Ishikawa (cell line): ENCODE measurements at regions not wholly inside any gene's neighbourhood (a gene's known extent, or its start where the extent isn't known, plus 50 kb on each side); places are given as distances from the start of the nearest gene placed in this dataset.

Source experiments
- CEBPB ChIP-seq: IDR thresholded peaks from 2 replicates; pipeline ENCODE4 v1.6.1; 2012
- CREB1 ChIP-seq: IDR thresholded peaks from 2 replicates; pipeline ENCODE4 v1.6.1; 2012; ENCODE audit warnings: low read depth
- EGR1 ChIP-seq: IDR thresholded peaks from 2 replicates; pipeline ENCODE4 v1.6.1; 2012
- EP300 ChIP-seq: IDR thresholded peaks from 2 replicates; pipeline ENCODE4 v1.6.1; 2012; ENCODE audit warnings: borderline replicate concordance
- FOXM1 ChIP-seq: IDR thresholded peaks from 2 replicates; pipeline ENCODE4 v1.6.1; 2012; ENCODE audit warnings: low read depth, borderline replicate concordance
- MAX ChIP-seq: IDR thresholded peaks from 2 replicates; pipeline ENCODE4 v1.6.1; 2012
- NFIC ChIP-seq: IDR thresholded peaks from 2 replicates; pipeline ENCODE4 v1.6.1; 2012
- RAD21 ChIP-seq: IDR thresholded peaks from 2 replicates; pipeline ENCODE4 v1.6.1; 2012; ENCODE audit warnings: low read depth
- REST ChIP-seq: IDR thresholded peaks from 2 replicates; pipeline ENCODE4 v1.6.1; 2012; ENCODE audit warnings: low read depth, mild to moderate bottlenecking
- TAF1 ChIP-seq: IDR thresholded peaks from 2 replicates; pipeline ENCODE4 v1.6.1; 2012; ENCODE audit warnings: low read depth, mild to moderate bottlenecking
- TCF12 ChIP-seq: IDR thresholded peaks from 2 replicates; pipeline ENCODE4 v1.6.1; 2012; ENCODE audit warnings: low read depth
- TEAD4 ChIP-seq: IDR thresholded peaks from 2 replicates; pipeline ENCODE4 v1.6.1; 2012
- YY1 ChIP-seq: IDR thresholded peaks from 2 replicates; pipeline ENCODE4 v1.6.1; 2012; ENCODE audit warnings: low read depth
- ZBTB7A ChIP-seq: IDR thresholded peaks from 2 replicates; pipeline ENCODE4 v1.6.1; 2012; ENCODE audit warnings: low read depth
- TF ChIP-seq, protein P1 (sequence below): IDR thresholded peaks from 2 replicates; pipeline ENCODE4 v1.6.1; 2012

- TF ChIP-seq ZBTB7A (no peak), EP300 (no peak), REST (no peak), RAD21 (no peak), FOXM1 (no peak), CEBPB (no peak), TAF1 (no peak), NFIC (no peak)
- TF ChIP-seq, protein P1, sequence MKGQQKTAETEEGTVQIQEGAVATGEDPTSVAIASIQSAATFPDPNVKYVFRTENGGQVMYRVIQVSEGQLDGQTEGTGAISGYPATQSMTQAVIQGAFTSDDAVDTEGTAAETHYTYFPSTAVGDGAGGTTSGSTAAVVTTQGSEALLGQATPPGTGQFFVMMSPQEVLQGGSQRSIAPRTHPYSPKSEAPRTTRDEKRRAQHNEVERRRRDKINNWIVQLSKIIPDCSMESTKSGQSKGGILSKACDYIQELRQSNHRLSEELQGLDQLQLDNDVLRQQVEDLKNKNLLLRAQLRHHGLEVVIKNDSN = no peak
Measured at GRCh38 chr16:86712158-86713009, 134.0 kb downstream of the FOXL1 start.

DNA sequence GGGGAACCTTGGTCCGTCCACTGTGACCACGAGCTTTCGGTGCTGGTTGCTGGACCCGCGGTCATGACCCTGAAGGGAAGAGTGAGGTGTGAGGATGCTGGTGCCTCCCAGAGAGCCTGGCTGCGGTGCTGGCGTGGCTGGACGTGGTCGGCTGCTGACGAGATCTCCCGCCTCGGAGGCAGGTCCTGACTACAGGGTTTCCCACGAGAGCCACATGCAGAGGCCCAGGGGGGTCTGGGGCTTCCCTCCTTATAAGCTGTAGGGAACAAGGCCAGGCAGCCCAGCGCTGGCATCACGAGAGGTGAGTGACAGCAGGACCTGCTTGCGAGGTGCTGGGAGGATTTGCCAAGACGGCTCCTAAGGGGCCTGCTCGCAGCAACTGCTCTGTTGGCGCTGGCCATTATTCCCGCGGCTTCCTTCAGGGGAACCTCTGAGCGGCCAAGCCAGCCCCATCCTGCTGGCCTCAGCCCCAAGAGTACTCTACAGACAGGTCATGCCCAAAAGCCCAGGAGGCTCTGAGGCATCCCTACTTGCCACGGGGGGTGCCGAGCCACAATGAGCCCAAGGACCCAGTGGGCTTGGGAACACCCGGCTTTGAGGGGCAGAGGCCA is 134.8 kb downstream of the FOXL1 start:
- TF ChIP-seq RAD21 (no peak), TCF12 (no peak), MAX (no peak), ZBTB7A (no peak), FOXM1 (no peak), TEAD4 (no peak), EGR1 (no peak), NFIC (no peak), EP300 (no peak), CEBPB (no peak), CREB1 (no peak), REST (no peak), YY1 (no peak)
- TF ChIP-seq, protein P1 = no peak

GRCh38 chr16:86714166-86714565 is 135.8 kb downstream of the FOXL1 start:
- TF ChIP-seq REST = peak; percentile 64
- no peak for TF ChIP-seq CREB1

DNA sequence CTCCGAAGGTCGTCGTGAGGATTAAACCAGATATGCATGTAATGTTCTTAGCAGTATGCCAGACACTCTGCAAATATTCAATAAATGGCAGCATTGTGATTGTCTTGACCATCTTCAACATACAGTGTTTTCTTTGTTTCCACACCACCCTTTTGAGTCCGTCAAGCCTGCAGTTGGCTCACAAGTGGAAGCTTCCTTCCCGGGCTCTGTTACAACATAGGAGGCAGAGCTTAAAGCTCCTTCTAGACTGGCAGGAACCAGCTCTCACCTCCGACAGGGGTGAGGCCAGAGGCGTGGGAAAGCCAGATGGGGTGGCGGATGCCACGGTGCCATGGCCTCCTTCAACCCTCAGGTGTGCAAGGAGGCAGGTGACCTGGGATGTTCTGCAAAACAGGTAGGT is 138.3 kb downstream of the FOXL1 start:
- TF ChIP-seq CREB1 (no peak), EGR1 (no peak), TCF12 (no peak), YY1 (no peak), CEBPB (no peak), RAD21 (no peak), EP300 (no peak), ZBTB7A (no peak), NFIC (no peak), FOXM1 (no peak)
- TF ChIP-seq, protein P1 = no peak
